Hepatocyte (in vitro differentiated cells): ENCODE measurements at regions not wholly inside any gene's neighbourhood (a gene's known extent, or its start where the extent isn't known, plus 50 kb on each side); places are given as distances from the start of the nearest gene placed in this dataset.

Source experiments
- EZH2 ChIP-seq: fragments of 200-600 bp; sonication (generic); IDR thresholded peaks from 2 replicates; pipeline ENCODE4 v1.6.1; 2016; ENCODE audit warnings: antibody characterized with exemption, mild to moderate bottlenecking, borderline replicate concordance
- TF ChIP-seq, protein P1 (sequence below): fragments of 200-600 bp; sonication (generic); IDR thresholded peaks from 2 replicates; pipeline ENCODE4 v1.5.1; 2016; ENCODE audit warnings: antibody characterized with exemption, mild to moderate bottlenecking; ENCODE audit not compliant: poor library complexity

DNA sequence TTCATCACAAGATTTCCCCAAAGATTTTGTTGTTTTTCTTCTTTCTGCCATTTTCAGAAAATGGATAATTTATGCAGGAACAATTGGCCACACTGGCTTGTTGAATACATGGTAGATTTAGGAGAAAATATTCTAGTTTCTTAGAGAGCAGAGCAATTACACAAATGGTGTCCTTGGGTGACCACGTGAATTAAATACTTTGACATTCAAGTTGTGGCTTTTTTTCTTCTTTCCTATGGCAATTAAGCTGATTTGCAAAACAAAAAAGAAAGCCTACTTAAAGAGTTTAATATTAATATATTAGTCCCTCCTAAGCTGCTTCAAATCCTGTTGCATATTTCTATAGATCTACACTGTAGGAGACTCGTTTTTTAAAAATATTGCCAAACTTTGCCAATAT lies 133.0 kb upstream of the HTR2C start:
- TF ChIP-seq, protein P1, sequence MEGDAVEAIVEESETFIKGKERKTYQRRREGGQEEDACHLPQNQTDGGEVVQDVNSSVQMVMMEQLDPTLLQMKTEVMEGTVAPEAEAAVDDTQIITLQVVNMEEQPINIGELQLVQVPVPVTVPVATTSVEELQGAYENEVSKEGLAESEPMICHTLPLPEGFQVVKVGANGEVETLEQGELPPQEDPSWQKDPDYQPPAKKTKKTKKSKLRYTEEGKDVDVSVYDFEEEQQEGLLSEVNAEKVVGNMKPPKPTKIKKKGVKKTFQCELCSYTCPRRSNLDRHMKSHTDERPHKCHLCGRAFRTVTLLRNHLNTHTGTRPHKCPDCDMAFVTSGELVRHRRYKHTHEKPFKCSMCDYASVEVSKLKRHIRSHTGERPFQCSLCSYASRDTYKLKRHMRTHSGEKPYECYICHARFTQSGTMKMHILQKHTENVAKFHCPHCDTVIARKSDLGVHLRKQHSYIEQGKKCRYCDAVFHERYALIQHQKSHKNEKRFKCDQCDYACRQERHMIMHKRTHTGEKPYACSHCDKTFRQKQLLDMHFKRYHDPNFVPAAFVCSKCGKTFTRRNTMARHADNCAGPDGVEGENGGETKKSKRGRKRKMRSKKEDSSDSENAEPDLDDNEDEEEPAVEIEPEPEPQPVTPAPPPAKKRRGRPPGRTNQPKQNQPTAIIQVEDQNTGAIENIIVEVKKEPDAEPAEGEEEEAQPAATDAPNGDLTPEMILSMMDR, result no peak
- TF ChIP-seq EZH2, result no peak
